ENCODE measurements at regions not wholly inside any gene's neighbourhood (a gene's known extent, or its start where the extent isn't known, plus 50 kb on each side); places are given as distances from the start of the nearest gene placed in this dataset.
A peak's percentile ranks its signal among the peaks of the same experiment; 100 is the strongest.

DNA sequence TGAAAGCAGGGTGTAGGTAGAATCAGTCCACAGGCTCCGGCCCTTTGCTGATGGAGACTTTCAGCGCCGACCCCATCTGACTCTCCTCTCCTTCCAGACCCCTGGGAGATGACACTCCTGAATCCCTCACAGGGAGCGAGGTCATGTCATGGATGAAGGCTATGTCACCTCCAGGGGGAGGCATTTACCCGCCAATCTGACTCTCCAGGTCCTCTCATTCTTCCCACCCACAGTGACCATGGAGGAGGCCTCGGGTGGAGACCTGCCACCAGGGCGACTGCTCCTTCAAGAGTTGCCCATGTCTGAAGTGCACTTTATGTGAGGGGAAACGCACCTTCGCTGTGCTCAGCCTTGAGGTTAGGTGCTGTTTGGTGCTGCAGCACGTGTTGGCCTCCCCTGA, 112.7 kb downstream of the KLF13 start:
- TF ChIP-seq CTCF (IDR thresholded peaks at IDR 0.05; ENCODE audit: extremely low read depth in 1 of 2, insufficient read depth in 1 of 2, low read depth in 1 of 2, low read length in 2 of 2) (peak in 1 of 2 donors; percentile 17), JUN (IDR thresholded peaks at IDR 0.05; ENCODE audit: borderline replicate concordance, insufficient read depth, insufficient read length, low read depth) (no peak), MAX (IDR thresholded peaks at IDR 0.05; ENCODE audit: insufficient read depth, insufficient read length) (no peak), POLR2AphosphoS5 (IDR thresholded peaks at IDR 0.05; ENCODE audit: insufficient read depth, low read depth, low read length) (no peak), EZH2 (IDR thresholded peaks at IDR 0.05; ENCODE audit: borderline replicate concordance, low read depth, low read length, severe bottlenecking) (no peak), POLR2A (IDR thresholded peaks at IDR 0.05; ENCODE audit: low read depth, low read length) (no peak), FOS (IDR thresholded peaks at IDR 0.05; ENCODE audit: borderline replicate concordance, insufficient read depth, low read length) (no peak), MYC (IDR thresholded peaks at IDR 0.05; ENCODE audit: low read depth, low read length) (no peak), GATA2 (IDR thresholded peaks at IDR 0.05; ENCODE audit: insufficient read depth, insufficient read length, low read depth, low read length) (no peak)

All from endothelial cell of umbilical vein (primary cell).